HG02798 (cell line): ENCODE measurements at regions not wholly inside any gene's neighbourhood (a gene's known extent, or its start where the extent isn't known, plus 50 kb on each side); places are given as distances from the start of the nearest gene placed in this dataset.

Experiments
- ATAC-seq: cut with Tn5 transposase; IDR thresholded peaks from one replicate; pipeline ENCODE4 v1.9.1; 2021; ENCODE audit warnings: mild to moderate bottlenecking; ENCODE audit not compliant: unreplicated experiment, poor library complexity

DNA sequence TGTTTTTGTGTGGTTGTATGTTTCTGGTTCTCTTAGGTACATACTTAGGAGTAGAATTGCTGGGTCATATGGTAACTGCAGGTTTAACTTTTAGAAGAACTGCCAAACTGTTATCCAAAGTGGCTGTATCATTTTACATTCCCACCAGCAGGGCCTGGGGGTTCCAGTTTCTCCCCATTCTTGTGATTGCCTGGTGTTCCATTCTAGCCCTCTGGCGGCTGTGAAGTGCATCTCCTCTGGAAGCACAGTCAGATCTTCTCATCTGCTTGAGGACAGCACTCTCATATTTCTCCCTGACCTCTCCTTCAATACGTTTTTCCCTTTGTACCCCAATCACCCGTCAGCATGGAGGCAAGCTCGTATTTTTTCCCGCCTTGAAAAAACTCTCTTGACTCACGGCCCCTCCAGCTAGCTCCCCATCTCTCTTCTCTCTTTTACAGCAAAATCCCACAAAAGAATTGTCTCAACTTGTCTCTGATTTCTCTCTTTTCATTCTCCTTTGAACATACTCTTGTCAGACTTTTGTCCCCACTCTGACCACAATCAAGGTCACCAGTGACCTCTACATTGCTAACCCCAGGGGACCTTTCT lies 56.8 kb upstream of the THY1 start:
- no peak for ATAC-seq

DNA sequence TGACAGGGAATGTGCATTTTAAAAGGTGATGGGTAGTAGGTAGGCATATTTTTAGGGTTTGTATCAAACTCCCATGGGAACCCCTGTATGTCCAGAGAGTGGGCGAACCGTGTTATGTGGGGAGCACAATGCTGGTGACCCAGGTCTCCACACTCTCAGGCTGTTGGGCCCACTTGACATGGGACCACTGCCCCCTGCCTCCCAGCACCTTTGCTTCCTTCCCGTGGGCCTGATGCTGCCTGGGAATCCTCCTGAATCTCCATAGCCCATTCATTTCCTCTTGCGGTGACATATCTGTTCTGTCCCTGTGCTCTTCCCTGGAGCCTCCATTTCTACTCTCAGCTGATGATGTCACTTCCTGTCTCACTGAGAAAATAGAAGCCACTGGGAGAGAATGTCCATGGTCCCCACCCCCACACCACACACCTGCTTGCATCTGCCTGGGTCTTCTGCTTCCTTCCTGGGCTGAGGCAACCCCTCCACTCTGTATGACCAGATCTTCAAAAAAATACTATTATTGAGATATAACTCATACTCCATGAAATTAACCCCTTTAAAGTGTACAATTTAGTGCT lies 55.8 kb upstream of the THY1 start:
- no peak for ATAC-seq

DNA sequence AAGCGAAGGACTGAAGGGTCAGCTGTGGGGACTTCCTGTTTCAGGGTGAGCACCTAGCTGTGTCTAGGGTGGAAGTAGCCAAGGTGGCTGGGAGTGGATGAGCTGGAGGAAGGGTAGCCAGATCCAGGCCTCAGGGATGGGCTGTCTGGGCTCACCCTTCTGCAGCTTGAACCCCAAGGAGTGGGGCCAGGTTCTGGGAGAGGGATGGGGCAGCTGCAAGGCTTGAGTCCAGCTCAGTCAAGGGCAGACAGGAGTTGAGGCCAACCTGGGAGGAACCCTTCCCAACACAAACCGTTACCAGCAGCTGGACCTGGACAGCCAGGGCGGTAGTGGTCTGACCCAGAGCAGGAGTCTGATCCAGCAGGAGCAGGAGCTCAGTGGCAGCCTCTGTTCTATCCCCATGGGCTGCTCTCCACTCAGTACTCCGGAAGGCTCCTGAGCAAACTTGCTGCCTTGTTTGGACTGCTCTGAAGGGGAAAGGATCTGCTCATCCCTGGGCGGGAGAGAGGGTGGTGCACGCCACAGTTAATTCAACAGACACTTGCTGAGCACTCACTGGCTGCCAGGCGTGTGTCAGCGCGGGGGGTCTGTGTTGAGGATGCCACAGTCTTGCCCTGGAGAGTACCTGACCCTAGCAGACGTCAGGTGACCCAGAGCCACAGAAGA lies 53.8 kb upstream of the THY1 start:
- no peak for ATAC-seq

DNA sequence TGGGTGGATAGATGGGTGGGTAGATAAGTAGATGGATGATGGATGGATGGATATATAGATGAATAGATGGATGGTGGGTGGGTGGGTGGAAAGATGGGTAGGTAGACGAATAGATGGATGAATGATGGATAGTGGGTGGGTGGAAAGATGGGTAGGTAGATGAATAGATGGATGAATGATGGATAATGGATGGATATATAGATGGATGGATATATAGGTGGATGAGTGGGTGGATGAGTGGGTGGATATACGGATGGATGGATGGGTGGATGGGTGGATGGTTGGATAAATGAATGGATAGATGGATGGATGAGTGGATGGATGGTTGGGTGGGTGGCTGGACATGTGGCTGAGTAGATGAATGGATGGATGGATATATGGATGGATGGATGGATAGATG lies 53.1 kb upstream of the THY1 start:
- ATAC-seq, result no peak

DNA sequence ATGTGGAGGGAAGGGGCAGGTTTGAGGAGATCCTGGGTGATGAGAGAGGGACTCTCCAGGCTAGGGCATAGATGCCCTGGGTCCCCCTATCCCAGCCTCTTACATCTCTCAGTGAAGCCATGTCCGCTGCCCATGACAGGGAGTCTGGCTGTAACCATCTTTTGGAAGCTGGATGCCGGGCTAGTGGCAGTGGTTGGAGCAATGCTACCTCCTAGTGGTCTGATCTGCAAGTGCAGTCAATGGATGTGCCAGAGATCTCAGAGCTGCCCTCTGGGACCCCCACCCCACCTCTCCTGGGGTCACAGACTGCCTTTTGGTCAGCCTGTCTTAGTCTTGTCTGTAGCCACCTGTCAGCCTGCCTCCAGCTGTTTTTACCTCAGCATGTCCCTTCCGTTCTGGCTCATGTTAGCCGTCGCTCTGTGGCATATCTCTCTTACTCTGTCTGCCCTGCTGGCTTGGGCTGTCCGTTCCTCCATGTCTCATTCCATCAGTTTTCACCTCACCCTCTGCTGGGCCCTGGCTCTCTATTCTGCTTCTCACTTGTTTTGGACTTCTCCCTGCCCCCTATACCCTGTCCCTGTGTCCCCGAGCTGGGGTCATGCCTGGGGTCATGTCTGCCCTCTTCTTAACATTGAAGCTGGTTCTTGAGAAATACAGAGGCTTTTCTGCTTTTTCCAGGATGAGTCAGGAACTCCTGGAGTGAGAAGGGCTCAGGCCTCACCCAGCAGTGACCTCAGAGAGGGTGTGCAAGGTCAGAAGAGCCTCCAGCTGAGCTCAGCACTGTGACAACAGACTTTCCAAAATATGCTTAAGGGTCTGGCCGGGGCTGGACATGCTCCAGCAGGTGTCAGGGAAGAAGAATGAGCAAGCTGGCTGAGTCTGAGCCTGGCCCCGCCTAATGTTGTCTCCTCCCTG lies 52.0 kb upstream of the THY1 start:
- no peak for ATAC-seq

DNA sequence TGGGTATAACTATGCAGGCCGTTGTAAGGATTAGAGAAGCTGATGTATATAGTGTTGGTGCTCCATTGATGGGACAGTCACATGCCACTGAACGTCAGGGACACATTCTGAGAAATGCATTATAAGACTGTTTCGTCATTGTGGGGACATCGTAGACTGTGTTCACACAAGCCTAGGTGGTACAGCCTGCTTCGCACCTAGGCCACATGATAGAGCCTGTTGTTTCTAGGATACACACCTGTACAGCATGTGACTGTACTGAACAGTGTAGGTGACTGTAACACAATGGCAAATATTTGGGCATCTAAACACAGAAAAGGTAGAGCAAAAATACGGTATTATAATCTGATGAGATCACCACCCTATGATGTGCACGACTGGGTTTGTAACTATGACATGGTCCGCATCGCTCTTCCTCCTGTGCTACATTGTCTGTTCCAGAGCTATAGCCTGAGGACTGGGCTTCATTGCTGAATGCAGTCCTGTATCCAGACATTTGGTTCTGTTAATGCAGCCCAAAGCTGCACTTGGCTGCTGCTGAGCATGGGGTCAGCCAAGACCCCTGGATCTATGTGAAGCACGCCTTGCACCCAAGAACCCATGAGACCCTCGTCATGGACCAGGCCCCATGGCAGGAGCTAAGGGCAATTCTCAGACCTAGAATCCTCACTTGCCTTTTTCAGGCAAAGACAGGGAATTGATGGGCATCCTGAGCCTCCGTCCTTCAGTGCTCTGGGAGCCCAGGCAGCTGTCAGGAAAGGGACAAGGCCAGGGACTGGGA lies 51.1 kb upstream of the THY1 start:
- no peak for ATAC-seq

DNA sequence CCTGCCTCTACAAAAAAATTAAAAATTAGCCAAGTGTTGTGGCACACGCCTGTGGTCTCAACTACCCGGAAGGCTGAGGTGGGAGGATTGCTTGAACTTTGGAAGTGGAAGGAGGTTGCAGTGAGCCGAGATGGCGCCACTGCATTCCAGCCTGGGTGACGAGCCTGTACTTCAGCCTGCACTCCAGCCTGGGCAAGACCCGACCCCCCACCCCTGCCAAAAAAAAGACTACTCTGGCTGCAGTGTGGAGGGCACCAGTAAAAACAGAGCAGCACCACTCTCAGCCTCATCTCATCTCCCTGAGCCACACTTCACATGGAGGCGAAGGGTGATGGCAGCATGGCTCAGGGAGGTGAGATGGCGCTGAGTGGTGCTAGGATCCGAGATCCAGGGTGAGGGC lies 50.3 kb upstream of the THY1 start:
- no peak for ATAC-seq

DNA sequence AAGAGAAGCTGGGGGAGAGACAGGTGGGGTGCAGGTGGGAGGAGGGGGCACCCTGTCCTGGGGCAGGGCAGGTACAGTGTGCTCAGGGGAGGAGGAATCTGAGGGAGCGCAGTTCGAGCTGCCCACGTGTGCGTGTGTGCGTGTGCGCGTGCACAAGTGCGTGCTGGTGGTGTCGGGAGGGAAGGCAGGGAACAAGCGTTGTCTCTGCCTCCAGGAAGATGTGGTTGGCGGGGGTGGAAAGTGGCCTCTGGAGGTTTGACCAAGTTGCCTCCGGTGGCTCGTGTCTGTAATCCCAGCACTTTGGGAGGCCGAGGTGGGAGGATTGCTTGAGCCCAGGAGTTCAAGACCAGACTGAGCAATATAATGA lies 49.9 kb upstream of the THY1 start:
- no peak for ATAC-seq
